ENCODE measurements at regions not wholly inside any gene's neighbourhood (a gene's known extent, or its start where the extent isn't known, plus 50 kb on each side); places are given as distances from the start of the nearest gene placed in this dataset.

DNA sequence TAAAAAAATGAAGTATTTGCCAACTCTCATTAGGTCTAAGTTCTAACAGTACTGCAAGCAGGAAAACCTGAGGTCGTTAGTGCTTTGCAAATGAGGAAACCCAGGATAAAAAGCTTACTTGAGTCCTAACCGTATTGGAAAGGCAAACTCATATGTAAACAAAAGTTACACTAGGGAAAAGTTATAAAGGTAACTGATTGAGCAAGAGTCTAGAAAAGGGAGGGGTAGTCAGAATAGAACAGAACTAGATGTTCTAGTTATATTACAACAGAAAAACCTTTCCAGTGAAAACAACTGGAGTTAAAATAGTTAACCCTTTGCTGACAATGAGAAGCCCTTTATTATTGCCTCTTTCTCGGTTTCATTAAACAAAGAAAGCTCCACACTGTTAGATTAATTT lies 66.4 kb upstream of the MAOA start:
- Histone ChIP-seq H3K9me3 (ENCODE audit: low read length) (no peaks in the 10 kb centered on the region), H3K4me2 (ENCODE audit: low read length) (no peak overlapping the region), H3K4me1 (ENCODE audit: insufficient read depth, low read length, poor library complexity, severe bottlenecking) (no peaks in the 10 kb centered on the region), H3K79me2 (ENCODE audit: insufficient read depth, low read depth, low read length) (no peaks in the 10 kb centered on the region), H3K36me3 (ENCODE audit: insufficient read depth, low read length) (no peaks in the 10 kb centered on the region), H3K9me2 (ENCODE audit: insufficient read depth, low read length) (no peaks in the 10 kb centered on the region), H2AFZ (ENCODE audit: low read length) (no peak overlapping the region), H3K27ac (ENCODE audit: low read depth, low read length, poor library complexity, severe bottlenecking) (no peak overlapping the region), H3K4me3 (ENCODE audit: low read depth, low read length, poor library complexity, severe bottlenecking) (no peak overlapping the region), H4K20me1 (ENCODE audit: insufficient read depth, low read length) (no peaks in the 10 kb centered on the region)
- DNase-seq (ENCODE audit: low spot score), result no peak
- no peak for TF ChIP-seq EZH2phosphoT487 (IDR thresholded peaks at IDR 0.05; ENCODE audit: borderline replicate concordance, low read depth, low read length)
- TF ChIP-seq, protein P1, sequence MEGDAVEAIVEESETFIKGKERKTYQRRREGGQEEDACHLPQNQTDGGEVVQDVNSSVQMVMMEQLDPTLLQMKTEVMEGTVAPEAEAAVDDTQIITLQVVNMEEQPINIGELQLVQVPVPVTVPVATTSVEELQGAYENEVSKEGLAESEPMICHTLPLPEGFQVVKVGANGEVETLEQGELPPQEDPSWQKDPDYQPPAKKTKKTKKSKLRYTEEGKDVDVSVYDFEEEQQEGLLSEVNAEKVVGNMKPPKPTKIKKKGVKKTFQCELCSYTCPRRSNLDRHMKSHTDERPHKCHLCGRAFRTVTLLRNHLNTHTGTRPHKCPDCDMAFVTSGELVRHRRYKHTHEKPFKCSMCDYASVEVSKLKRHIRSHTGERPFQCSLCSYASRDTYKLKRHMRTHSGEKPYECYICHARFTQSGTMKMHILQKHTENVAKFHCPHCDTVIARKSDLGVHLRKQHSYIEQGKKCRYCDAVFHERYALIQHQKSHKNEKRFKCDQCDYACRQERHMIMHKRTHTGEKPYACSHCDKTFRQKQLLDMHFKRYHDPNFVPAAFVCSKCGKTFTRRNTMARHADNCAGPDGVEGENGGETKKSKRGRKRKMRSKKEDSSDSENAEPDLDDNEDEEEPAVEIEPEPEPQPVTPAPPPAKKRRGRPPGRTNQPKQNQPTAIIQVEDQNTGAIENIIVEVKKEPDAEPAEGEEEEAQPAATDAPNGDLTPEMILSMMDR (conservative IDR thresholded peaks at IDR 0.05; ENCODE audit: low read length), result no peak
- ChIA-PET CTCF (ENCODE audit: unreplicated experiment) (no interaction called here), POLR2A (interaction anchor here (1.0 kb wide), 1 partner anchor 8 kb away, joined by 3 read pairs; no protein-coding TSS in a partner anchor)
- intact Hi-C loops (cut with micrococcal nuclease; ENCODE audit: unreplicated experiment), result no loop called here
- BruUV-seq (replicated peaks), result no TSS peak

DNA sequence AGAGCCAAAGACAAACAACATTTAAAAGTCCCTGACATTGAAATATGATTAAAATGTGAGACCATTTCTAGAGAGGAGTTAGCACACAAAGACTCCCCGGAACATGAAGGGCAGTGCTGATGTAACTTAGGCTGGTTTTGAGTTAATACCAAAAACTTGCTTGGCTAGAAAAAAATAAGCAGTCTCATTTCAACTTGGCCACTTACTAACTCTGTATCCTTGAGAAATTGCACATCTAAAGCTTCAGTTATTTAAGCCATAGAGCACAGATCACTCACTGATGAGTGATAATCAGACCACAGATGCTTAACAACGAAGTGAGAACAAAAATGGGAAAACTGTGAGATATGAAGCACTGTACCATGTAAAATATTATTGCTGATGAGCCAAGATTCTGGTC lies 65.9 kb upstream of the MAOA start:
- Histone ChIP-seq H3K79me2 (ENCODE audit: insufficient read depth, low read depth, low read length) (no peaks in the 10 kb centered on the region), H3K4me3 (ENCODE audit: low read depth, low read length, poor library complexity, severe bottlenecking) (no peak overlapping the region), H3K9me2 (ENCODE audit: insufficient read depth, low read length) (no peaks in the 10 kb centered on the region), H2AFZ (ENCODE audit: low read length) (no peak overlapping the region), H3K4me2 (ENCODE audit: low read length) (no peak overlapping the region), H4K20me1 (ENCODE audit: insufficient read depth, low read length) (no peaks in the 10 kb centered on the region), H3K4me1 (ENCODE audit: insufficient read depth, low read length, poor library complexity, severe bottlenecking) (no peaks in the 10 kb centered on the region), H3K9me3 (ENCODE audit: low read length) (no peaks in the 10 kb centered on the region), H3K27ac (ENCODE audit: low read depth, low read length, poor library complexity, severe bottlenecking) (no peak overlapping the region), H3K36me3 (ENCODE audit: insufficient read depth, low read length) (no peaks in the 10 kb centered on the region)
- POLR2A ChIA-PET, result interaction anchor here (1.0 kb wide), 1 partner anchor 9 kb away, joined by 3 read pairs; no protein-coding TSS in a partner anchor
- TF ChIP-seq, protein P1 (conservative IDR thresholded peaks at IDR 0.05; ENCODE audit: low read length), result no peak
- no peak for TF ChIP-seq EZH2phosphoT487 (IDR thresholded peaks at IDR 0.05; ENCODE audit: borderline replicate concordance, low read depth, low read length)
- BruUV-seq (replicated peaks), result no TSS peak
- intact Hi-C loops (cut with micrococcal nuclease; ENCODE audit: unreplicated experiment), result no loop called here
- CTCF ChIA-PET (ENCODE audit: unreplicated experiment), result no interaction called here
- no peak for DNase-seq (ENCODE audit: low spot score)

DNA sequence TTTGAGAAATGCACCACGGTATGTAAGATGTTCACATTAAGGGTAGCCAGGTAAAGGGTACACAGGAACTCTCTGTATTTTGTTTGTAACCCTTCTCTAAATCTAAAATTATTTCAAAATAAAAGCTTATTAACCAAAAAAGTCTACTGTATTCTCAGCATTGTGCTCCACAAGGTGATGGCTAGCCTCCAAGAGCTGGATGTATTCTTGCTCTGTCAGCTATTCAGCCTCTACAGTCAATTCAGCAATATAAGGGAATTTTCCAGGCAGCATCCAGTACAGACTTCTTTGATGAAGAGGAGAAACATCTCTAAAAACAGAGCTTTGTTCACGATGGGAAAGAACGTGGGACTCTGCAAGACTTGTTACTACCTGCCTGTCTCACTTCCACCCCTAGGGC lies 63.5 kb upstream of the MAOA start:
- CTCF ChIA-PET (ENCODE audit: unreplicated experiment), result no interaction called here
- no peak for TF ChIP-seq EZH2phosphoT487 (IDR thresholded peaks at IDR 0.05; ENCODE audit: borderline replicate concordance, low read depth, low read length)
- TF ChIP-seq, protein P1 (conservative IDR thresholded peaks at IDR 0.05; ENCODE audit: low read length), result no peak
- no peaks in the 10 kb centered on the region for H3K4me1 ChIP-seq (ENCODE audit: insufficient read depth, low read length, poor library complexity, severe bottlenecking)
- no TSS peak for BruUV-seq (replicated peaks)
- no peak for DNase-seq (ENCODE audit: low spot score)
- H3K79me2 ChIP-seq (ENCODE audit: insufficient read depth, low read depth, low read length), result no peaks in the 10 kb centered on the region
- no peaks in the 10 kb centered on the region for H3K9me3 ChIP-seq (ENCODE audit: low read length)
- H3K4me2 ChIP-seq (ENCODE audit: low read length), result no peak overlapping the region
- H4K20me1 ChIP-seq (ENCODE audit: insufficient read depth, low read length), result no peaks in the 10 kb centered on the region
- POLR2A ChIA-PET, result no interaction called here
- no peaks in the 10 kb centered on the region for H3K9me2 ChIP-seq (ENCODE audit: insufficient read depth, low read length)
- H2AFZ ChIP-seq (ENCODE audit: low read length), result no peak overlapping the region
- H3K27ac ChIP-seq (ENCODE audit: low read depth, low read length, poor library complexity, severe bottlenecking), result no peak overlapping the region
- no peak overlapping the region for H3K4me3 ChIP-seq (ENCODE audit: low read depth, low read length, poor library complexity, severe bottlenecking)
- H3K36me3 ChIP-seq (ENCODE audit: insufficient read depth, low read length), result no peaks in the 10 kb centered on the region
- intact Hi-C loops (cut with micrococcal nuclease; ENCODE audit: unreplicated experiment), result no loop called here
